ENCODE measurements at regions not wholly inside any gene's neighbourhood (a gene's known extent, or its start where the extent isn't known, plus 50 kb on each side); places are given as distances from the start of the nearest gene placed in this dataset.
A peak's percentile ranks its signal among the peaks of the same experiment; 100 is the strongest.
"Not testable (repeated sequence)": the region's sequence is repeated elsewhere in the genome, so short reads cannot be mapped to it uniquely, and the experiment has no call there.

- H3K4me3 ChIP-seq: no peak overlapping the region
- H3K27ac ChIP-seq: peak overlapping the region; percentile 19 to 41
- no peaks in the 10 kb centered on the region for H3K27me3 ChIP-seq
- no peaks in the 10 kb centered on the region for H3K36me3 ChIP-seq
- TF ChIP-seq, protein P1, sequence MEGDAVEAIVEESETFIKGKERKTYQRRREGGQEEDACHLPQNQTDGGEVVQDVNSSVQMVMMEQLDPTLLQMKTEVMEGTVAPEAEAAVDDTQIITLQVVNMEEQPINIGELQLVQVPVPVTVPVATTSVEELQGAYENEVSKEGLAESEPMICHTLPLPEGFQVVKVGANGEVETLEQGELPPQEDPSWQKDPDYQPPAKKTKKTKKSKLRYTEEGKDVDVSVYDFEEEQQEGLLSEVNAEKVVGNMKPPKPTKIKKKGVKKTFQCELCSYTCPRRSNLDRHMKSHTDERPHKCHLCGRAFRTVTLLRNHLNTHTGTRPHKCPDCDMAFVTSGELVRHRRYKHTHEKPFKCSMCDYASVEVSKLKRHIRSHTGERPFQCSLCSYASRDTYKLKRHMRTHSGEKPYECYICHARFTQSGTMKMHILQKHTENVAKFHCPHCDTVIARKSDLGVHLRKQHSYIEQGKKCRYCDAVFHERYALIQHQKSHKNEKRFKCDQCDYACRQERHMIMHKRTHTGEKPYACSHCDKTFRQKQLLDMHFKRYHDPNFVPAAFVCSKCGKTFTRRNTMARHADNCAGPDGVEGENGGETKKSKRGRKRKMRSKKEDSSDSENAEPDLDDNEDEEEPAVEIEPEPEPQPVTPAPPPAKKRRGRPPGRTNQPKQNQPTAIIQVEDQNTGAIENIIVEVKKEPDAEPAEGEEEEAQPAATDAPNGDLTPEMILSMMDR (IDR thresholded peaks at IDR 0.05): no peak
- TF ChIP-seq POLR2AphosphoS5 (IDR thresholded peaks at IDR 0.05) (no peak), POLR2A (IDR thresholded peaks at IDR 0.05) (no peak)
- no peak for DNase-seq (ENCODE audit: low spot score in 2 of 2)
- intact Hi-C loops (cut with DNase I; ENCODE audit: low total_unique reads): no loop called here
- no peaks in the 10 kb centered on the region for H3K9me3 ChIP-seq
- peaks cover 0 to 4% of the 10 kb centered on the region in 2 donors for H3K4me1 ChIP-seq
Measured at GRCh38 chr6:87755708-87756671, 54.0 kb upstream of the AKIRIN2 start.

- H3K4me3 ChIP-seq: no peak overlapping the region
- H3K4me1 ChIP-seq: peaks cover 0 to 4% of the 10 kb centered on the region in 2 donors
- no peak for DNase-seq (ENCODE audit: low spot score in 2 of 2)
- no peaks in the 10 kb centered on the region for H3K27me3 ChIP-seq
- TF ChIP-seq POLR2AphosphoS5 (IDR thresholded peaks at IDR 0.05) (no peak), POLR2A (IDR thresholded peaks at IDR 0.05) (no peak)
- TF ChIP-seq, protein P1 (IDR thresholded peaks at IDR 0.05): no peak
- intact Hi-C loops (cut with DNase I; ENCODE audit: low total_unique reads): no loop called here
- H3K9me3 ChIP-seq: no peaks in the 10 kb centered on the region
- H3K27ac ChIP-seq: no peak overlapping the region
- H3K36me3 ChIP-seq: no peaks in the 10 kb centered on the region
Measured at GRCh38 chr6:87754828-87755227, 52.8 kb upstream of the AKIRIN2 start.

DNA sequence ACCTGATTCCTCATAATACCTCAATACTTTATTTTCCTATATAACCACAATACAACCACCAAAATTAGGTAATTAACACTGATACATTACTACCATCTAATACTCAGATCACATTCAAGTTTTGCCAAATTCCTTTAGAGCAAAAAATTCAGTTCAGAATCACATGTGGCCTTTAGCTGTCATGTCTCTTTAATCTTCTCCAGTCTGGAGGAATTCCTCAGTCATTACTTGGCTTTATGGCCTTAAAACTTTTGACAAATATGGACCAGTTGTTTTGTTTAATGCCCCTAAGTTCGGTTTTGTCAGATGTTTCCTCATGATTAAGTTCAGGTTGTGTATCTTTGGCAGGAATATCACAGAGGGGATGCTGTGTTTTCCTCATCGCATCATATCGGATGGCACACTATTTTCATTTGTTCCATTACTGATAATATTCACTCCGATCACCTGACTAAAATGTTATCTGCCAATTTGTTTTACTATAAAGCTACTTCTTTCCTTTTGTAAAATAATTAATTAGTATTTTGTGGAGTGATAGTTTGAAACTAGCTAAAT is 51.2 kb upstream of the AKIRIN2 start:
- Histone ChIP-seq H3K36me3 (no peaks in the 10 kb centered on the region), H3K4me3 (no peak overlapping the region), H3K9me3 (no peaks in the 10 kb centered on the region), H3K27me3 (no peaks in the 10 kb centered on the region), H3K4me1 (peaks cover 0 to 4% of the 10 kb centered on the region in 2 donors), H3K27ac (no peak overlapping the region)
- no peak for DNase-seq (ENCODE audit: low spot score in 2 of 2)
- TF ChIP-seq, protein P1 (IDR thresholded peaks at IDR 0.05): no peak
- no peak for TF ChIP-seq POLR2A (IDR thresholded peaks at IDR 0.05)
- intact Hi-C loops (cut with DNase I; ENCODE audit: low total_unique reads): no loop called here

- H3K9me3 ChIP-seq; intact Hi-C loops (cut with DNase I; ENCODE audit: low total_unique reads); H3K36me3 ChIP-seq; H3K27ac ChIP-seq; H3K27me3 ChIP-seq; DNase-seq (ENCODE audit: low spot score in 2 of 2); H3K4me1 ChIP-seq; H3K4me3 ChIP-seq: not testable (repeated sequence)
Measured at GRCh38 chr6:87752503-87752902, 50.5 kb upstream of the AKIRIN2 start.

All from breast epithelium (tissue), 4 donors.